ENCODE measurements at regions not wholly inside any gene's neighbourhood (a gene's known extent, or its start where the extent isn't known, plus 50 kb on each side); places are given as distances from the start of the nearest gene placed in this dataset.
A peak's percentile ranks its signal among the peaks of the same experiment; 100 is the strongest.

DNA sequence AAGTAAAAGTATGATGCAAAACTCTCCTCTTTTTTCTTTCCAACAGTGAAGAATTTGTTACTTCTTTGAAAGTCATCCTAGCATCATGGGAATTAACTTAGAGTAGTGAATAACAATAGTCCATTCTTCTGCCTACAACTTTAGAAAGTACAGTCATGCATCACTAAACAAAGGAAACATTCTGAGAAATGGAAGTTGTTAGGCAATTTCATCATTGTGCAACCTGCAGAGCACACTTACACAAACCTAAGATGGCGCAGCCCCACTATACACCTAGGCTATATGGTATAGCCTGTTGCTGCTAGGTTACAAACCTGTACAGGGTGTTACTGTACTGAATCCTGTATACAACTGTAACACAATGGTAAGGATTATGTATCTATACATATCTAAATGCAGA, 1209.3 kb upstream of the C9orf72 start (continued):
- TF ChIP-seq, protein P1, sequence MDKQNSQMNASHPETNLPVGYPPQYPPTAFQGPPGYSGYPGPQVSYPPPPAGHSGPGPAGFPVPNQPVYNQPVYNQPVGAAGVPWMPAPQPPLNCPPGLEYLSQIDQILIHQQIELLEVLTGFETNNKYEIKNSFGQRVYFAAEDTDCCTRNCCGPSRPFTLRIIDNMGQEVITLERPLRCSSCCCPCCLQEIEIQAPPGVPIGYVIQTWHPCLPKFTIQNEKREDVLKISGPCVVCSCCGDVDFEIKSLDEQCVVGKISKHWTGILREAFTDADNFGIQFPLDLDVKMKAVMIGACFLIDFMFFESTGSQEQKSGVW (CRISPR knock-in tag; IDR thresholded peaks at IDR 0.05; ENCODE audit: borderline replicate concordance): no peak
- TF ChIP-seq ZNF350 (CRISPR knock-in tag; IDR thresholded peaks at IDR 0.05; ENCODE audit: borderline replicate concordance, low read depth) (no peak), POLR2A (IDR thresholded peaks at IDR 0.05; ENCODE audit: insufficient read depth in 1 of 2, low read depth in 2 of 2, low read length in 2 of 2) (no peak), CEBPB (IDR thresholded peaks at IDR 0.05; ENCODE audit: borderline replicate concordance, low read depth, low read length) (peak; percentile 84), NBN (conservative IDR thresholded peaks at IDR 0.05) (no peak), MAFK (conservative IDR thresholded peaks at IDR 0.05 in 1 of 2, IDR thresholded peaks at IDR 0.05 in 1 of 2; ENCODE audit: low read length in 2 of 2) (no peak)
- TF ChIP-seq, protein P2, sequence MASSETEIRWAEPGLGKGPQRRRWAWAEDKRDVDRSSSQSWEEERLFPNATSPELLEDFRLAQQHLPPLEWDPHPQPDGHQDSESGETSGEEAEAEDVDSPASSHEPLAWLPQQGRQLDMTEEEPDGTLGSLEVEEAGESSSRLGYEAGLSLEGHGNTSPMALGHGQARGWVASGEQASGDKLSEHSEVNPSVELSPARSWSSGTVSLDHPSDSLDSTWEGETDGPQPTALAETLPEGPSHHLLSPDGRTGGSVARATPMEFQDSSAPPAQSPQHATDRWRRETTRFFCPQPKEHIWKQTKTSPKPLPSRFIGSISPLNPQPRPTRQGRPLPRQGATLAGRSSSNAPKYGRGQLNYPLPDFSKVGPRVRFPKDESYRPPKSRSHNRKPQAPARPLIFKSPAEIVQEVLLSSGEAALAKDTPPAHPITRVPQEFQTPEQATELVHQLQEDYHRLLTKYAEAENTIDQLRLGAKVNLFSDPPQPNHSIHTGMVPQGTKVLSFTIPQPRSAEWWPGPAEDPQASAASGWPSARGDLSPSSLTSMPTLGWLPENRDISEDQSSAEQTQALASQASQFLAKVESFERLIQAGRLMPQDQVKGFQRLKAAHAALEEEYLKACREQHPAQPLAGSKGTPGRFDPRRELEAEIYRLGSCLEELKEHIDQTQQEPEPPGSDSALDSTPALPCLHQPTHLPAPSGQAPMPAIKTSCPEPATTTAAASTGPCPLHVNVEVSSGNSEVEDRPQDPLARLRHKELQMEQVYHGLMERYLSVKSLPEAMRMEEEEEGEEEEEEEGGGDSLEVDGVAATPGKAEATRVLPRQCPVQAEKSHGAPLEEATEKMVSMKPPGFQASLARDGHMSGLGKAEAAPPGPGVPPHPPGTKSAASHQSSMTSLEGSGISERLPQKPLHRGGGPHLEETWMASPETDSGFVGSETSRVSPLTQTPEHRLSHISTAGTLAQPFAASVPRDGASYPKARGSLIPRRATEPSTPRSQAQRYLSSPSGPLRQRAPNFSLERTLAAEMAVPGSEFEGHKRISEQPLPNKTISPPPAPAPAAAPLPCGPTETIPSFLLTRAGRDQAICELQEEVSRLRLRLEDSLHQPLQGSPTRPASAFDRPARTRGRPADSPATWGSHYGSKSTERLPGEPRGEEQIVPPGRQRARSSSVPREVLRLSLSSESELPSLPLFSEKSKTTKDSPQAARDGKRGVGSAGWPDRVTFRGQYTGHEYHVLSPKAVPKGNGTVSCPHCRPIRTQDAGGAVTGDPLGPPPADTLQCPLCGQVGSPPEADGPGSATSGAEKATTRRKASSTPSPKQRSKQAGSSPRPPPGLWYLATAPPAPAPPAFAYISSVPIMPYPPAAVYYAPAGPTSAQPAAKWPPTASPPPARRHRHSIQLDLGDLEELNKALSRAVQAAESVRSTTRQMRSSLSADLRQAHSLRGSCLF (CRISPR knock-in tag; IDR thresholded peaks at IDR 0.05; ENCODE audit: borderline replicate concordance): no peak

DNA sequence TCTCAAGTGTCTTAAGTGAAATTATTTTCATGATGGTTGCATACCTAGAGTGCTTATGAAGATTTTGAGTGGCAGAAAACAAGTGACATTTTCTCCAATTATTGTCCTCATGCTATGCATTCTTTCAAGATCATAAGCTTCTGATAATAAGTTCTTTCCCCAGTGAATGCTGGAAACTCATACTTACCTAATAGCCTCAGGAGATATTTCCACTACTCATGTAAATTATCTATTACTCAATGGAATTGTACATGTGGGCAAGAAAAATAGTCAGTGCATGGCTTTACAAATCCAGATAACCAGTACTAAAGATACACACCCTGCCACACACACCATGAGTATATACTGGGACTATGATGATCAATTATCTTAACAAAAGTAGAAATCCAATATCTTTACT, 1219.4 kb upstream of the C9orf72 start:
- no peak overlapping the region for H2AFZ ChIP-seq (ENCODE audit: low read length)
- intact Hi-C loops (cut with micrococcal nuclease; ENCODE audit: unreplicated experiment): no loop called here
- H3K9ac ChIP-seq (ENCODE audit: insufficient read depth, low read depth, low read length): no peak overlapping the region
- H3K9me3 ChIP-seq (ENCODE audit: low read length): no peaks in the 10 kb centered on the region
- POLR2A ChIA-PET: no interaction called here
- H4K20me1 ChIP-seq (ENCODE audit: insufficient read depth, low read length): no peaks in the 10 kb centered on the region
- H3K27me3 ChIP-seq (ENCODE audit: control insufficient read depth in 1 of 2, insufficient read depth in 2 of 2, low read length in 2 of 2): no peaks in the 10 kb centered on the region
- no peak overlapping the region for H3K4me2 ChIP-seq (ENCODE audit: low read depth, low read length)
- no peak for FAIRE-seq
- no peak overlapping the region for H3K4me3 ChIP-seq (replicated peaks in 1 of 3; ENCODE audit: insufficient read depth in 1 of 3, low read depth in 2 of 3, low read length in 3 of 3)
- CTCF ChIA-PET (ENCODE audit: low intra/inter-chr PET ratio, low total read pairs): no interaction called here
- H3K27ac ChIP-seq (ENCODE audit: extremely low read length, insufficient read depth, low read length): no peak overlapping the region
- no peaks in the 10 kb centered on the region for H3K4me1 ChIP-seq (ENCODE audit: insufficient read depth, low read length)
- no peak for ATAC-seq
- no TSS peak for BruUV-seq (replicated peaks)
- H3K36me3 ChIP-seq (replicated peaks in 1 of 2; ENCODE audit: control insufficient read depth in 1 of 2, insufficient read depth in 2 of 2, low read length in 2 of 2): no peaks in the 10 kb centered on the region
- no peaks in the 10 kb centered on the region for H3K79me2 ChIP-seq (ENCODE audit: insufficient read depth, low read length)
- in situ Hi-C loops (cut with HindIII; ENCODE audit: extremely low pct_ligation_motif_present, low pct_unique_long_range_greater_than_20kb): no loop called here
- DNase-seq (ENCODE audit: low spot score): no peak
- TF ChIP-seq ZNF501 (CRISPR knock-in tag; IDR thresholded peaks at IDR 0.05) (no peak), ADNP (CRISPR knock-in tag; IDR thresholded peaks at IDR 0.05) (no peak), TEAD3 (CRISPR knock-in tag; optimal IDR thresholded peaks at IDR 0.05; ENCODE audit: borderline replicate concordance) (no peak), TCF12 (IDR thresholded peaks at IDR 0.05) (no peak), TCF12 (CRISPR knock-in tag; IDR thresholded peaks at IDR 0.05) (no peak), ZBTB1 (CRISPR knock-in tag; IDR thresholded peaks at IDR 0.05; ENCODE audit: borderline replicate concordance) (no peak), ZMYM4 (CRISPR knock-in tag; IDR thresholded peaks at IDR 0.05) (no peak), ZC3H13 (CRISPR knock-in tag; IDR thresholded peaks at IDR 0.05) (no peak), THYN1 (CRISPR knock-in tag; IDR thresholded peaks at IDR 0.05; ENCODE audit: borderline replicate concordance, low read depth) (no peak)
